ENCODE measurements at regions not wholly inside any gene's neighbourhood (a gene's known extent, or its start where the extent isn't known, plus 50 kb on each side); places are given as distances from the start of the nearest gene placed in this dataset.

DNA sequence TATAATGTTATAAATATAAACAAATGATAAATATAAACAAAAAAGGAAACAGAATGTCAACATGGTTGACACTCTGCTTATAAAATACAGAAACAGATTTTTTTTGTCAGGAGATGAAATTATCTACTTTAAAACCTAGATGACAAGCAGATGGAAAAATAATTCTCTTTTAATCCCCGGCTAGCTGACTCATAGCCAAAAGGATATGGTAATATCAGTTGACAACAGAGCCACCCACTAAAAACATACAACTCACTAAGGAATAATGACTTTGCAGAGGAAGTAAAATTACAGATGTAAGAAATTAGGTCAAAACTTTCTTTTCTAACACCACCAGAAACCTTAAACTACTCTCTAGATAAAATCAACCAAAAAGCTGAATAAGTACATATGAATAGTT is 131.1 kb upstream of the ABCB5 start:
- Histone ChIP-seq H3K4me3 (ENCODE audit: control extremely low read depth in 1 of 5, extremely low read depth in 1 of 5, insufficient read depth in 1 of 5, low read depth in 2 of 5, low read length in 4 of 5) (no peak overlapping the region), H4K20me1 (ENCODE audit: control insufficient read depth, insufficient read depth, low read length, poor library complexity, severe bottlenecking) (no peaks in the 10 kb centered on the region), H3K79me2 (ENCODE audit: control insufficient read depth, insufficient read depth, low read length) (no peaks in the 10 kb centered on the region), H3K4me2 (replicated peaks; ENCODE audit: low read depth, low read length, poor library complexity, severe bottlenecking) (no peak overlapping the region), H3K27me3 (replicated peaks in 1 of 4; ENCODE audit: control extremely low read depth in 1 of 4, control insufficient read depth in 3 of 4, insufficient read depth in 4 of 4, low read length in 3 of 4) (no peaks in the 10 kb centered on the region), H3K9ac (ENCODE audit: low read length) (no peak overlapping the region), H3K4me1 (ENCODE audit: control insufficient read depth in 2 of 2, insufficient read depth in 2 of 2, low read length in 2 of 2) (no peaks in the 10 kb centered on the region), H3K36me3 (replicated peaks in 1 of 2; ENCODE audit: control extremely low read depth in 1 of 2, control insufficient read depth in 1 of 2, extremely low read depth in 1 of 2, insufficient read depth in 2 of 2, low read length in 1 of 2) (no peaks in the 10 kb centered on the region), H2AFZ (ENCODE audit: insufficient read depth, low read depth, low read length, poor library complexity, severe bottlenecking) (no peak overlapping the region), H3K27ac (ENCODE audit: low read length in 2 of 2) (no peak overlapping the region), H3K9me3 (ENCODE audit: control extremely low read depth in 1 of 3, control insufficient read depth in 2 of 3, insufficient read depth in 1 of 3, low read length in 2 of 3) (peaks cover 2 to 21% (median 10%) of the 10 kb centered on the region in 3 donors)
- no peak overlapping the region for H3K4me3 Mint-ChIP-seq
- intact Hi-C loops (cut with micrococcal nuclease), result no loop called here
- TF ChIP-seq CTCF (IDR thresholded peaks at IDR 0.05), result no peak
- TF ChIP-seq EZH2 (IDR thresholded peaks at IDR 0.05; ENCODE audit: borderline replicate concordance, insufficient read depth, low read depth, low read length, poor library complexity, severe bottlenecking), result no peak
- DNase-seq (no peak), ATAC-seq (ENCODE audit: low read depth) (no peak)
- ChIA-PET POLR2A (no interaction called here), CTCF (no interaction called here)
- H3K27me3 Mint-ChIP-seq, result peaks cover 12% of the 10 kb centered on the region
- H3K4me1 Mint-ChIP-seq, result no peaks in the 10 kb centered on the region
- H3K27ac Mint-ChIP-seq, result no peak overlapping the region
- WGBS (ENCODE audit: insufficient coverage), result no CpG with 5 or more reads among the region's 1 CpG
- H3K9me3 Mint-ChIP-seq (ENCODE audit: insufficient read depth), result peaks cover 2% of the 10 kb centered on the region

- Histone ChIP-seq H3K27ac (ENCODE audit: low read length in 2 of 2) (no peak overlapping the region), H3K79me2 (ENCODE audit: control insufficient read depth, insufficient read depth, low read length) (no peaks in the 10 kb centered on the region), H3K9ac (ENCODE audit: low read length) (no peak overlapping the region), H3K4me1 (ENCODE audit: control insufficient read depth in 2 of 2, insufficient read depth in 2 of 2, low read length in 2 of 2) (no peaks in the 10 kb centered on the region), H3K9me3 (ENCODE audit: control extremely low read depth in 1 of 3, control insufficient read depth in 2 of 3, insufficient read depth in 1 of 3, low read length in 2 of 3) (peaks cover 2 to 21% (median 10%) of the 10 kb centered on the region in 3 donors), H3K36me3 (replicated peaks in 1 of 2; ENCODE audit: control extremely low read depth in 1 of 2, control insufficient read depth in 1 of 2, extremely low read depth in 1 of 2, insufficient read depth in 2 of 2, low read length in 1 of 2) (no peaks in the 10 kb centered on the region), H3K4me3 (ENCODE audit: control extremely low read depth in 1 of 5, extremely low read depth in 1 of 5, insufficient read depth in 1 of 5, low read depth in 2 of 5, low read length in 4 of 5) (no peak overlapping the region), H3K27me3 (replicated peaks in 1 of 4; ENCODE audit: control extremely low read depth in 1 of 4, control insufficient read depth in 3 of 4, insufficient read depth in 4 of 4, low read length in 3 of 4) (no peaks in the 10 kb centered on the region), H3K4me2 (replicated peaks; ENCODE audit: low read depth, low read length, poor library complexity, severe bottlenecking) (no peak overlapping the region), H4K20me1 (ENCODE audit: control insufficient read depth, insufficient read depth, low read length, poor library complexity, severe bottlenecking) (no peaks in the 10 kb centered on the region), H2AFZ (ENCODE audit: insufficient read depth, low read depth, low read length, poor library complexity, severe bottlenecking) (no peak overlapping the region)
- CTCF ChIA-PET, result no interaction called here
- intact Hi-C loops (cut with micrococcal nuclease), result no loop called here
- peaks cover 2% of the 10 kb centered on the region for H3K9me3 Mint-ChIP-seq (ENCODE audit: insufficient read depth)
- ATAC-seq (ENCODE audit: low read depth) (no peak), DNase-seq (no peak)
- H3K4me3 Mint-ChIP-seq, result no peak overlapping the region
- H3K27ac Mint-ChIP-seq, result no peak overlapping the region
- TF ChIP-seq EZH2 (IDR thresholded peaks at IDR 0.05; ENCODE audit: borderline replicate concordance, insufficient read depth, low read depth, low read length, poor library complexity, severe bottlenecking) (no peak), CTCF (IDR thresholded peaks at IDR 0.05) (no peak)
- H3K27me3 Mint-ChIP-seq, result no peaks in the 10 kb centered on the region
- POLR2A ChIA-PET, result no interaction called here
- H3K4me1 Mint-ChIP-seq, result no peaks in the 10 kb centered on the region
These were observed 126.6 kb upstream of the ABCB5 start for GRCh38 chr7:20488850-20489249.
